Dendritic cell treated with granulocyte-macrophage colony-stimulating factor and Interleukin-4, amounts not matched to agents 40 ng/mL and 50 ng/mL, for 4 days (primary cell): ENCODE measurements at regions not wholly inside any gene's neighbourhood (a gene's known extent, or its start where the extent isn't known, plus 50 kb on each side); places are given as distances from the start of the nearest gene placed in this dataset.

ENCODE experiments used
- H3K27ac Mint-ChIP-seq: one replicate; pipeline ENCODE4 v1.8.0; 2022; ENCODE audit warnings: mild to moderate bottlenecking, mixed read lengths
- H3K27me3 Mint-ChIP-seq: one replicate; pipeline ENCODE4 v1.8.0; 2022; ENCODE audit warnings: mild to moderate bottlenecking, mixed read lengths
- H3K36me3 Mint-ChIP-seq: one replicate; pipeline ENCODE4 v1.8.0; 2022; ENCODE audit warnings: low read depth, mixed read lengths
- H3K4me1 Mint-ChIP-seq: one replicate; pipeline ENCODE4 v1.8.0; 2022; ENCODE audit warnings: low read depth, mixed read lengths
- H3K4me3 Mint-ChIP-seq: one replicate; pipeline ENCODE4 v1.8.0; 2022; ENCODE audit warnings: mild to moderate bottlenecking, moderate library complexity, mixed read lengths
- H3K9me3 Mint-ChIP-seq: one replicate; pipeline ENCODE4 v1.8.0; 2022; ENCODE audit warnings: mixed read lengths
- intact Hi-C: fragments of 100-400 bp; cut with micrococcal nuclease; formaldehyde crosslinking; loops from one replicate; pipeline ENCODE4 v1.15.0; 2022

DNA sequence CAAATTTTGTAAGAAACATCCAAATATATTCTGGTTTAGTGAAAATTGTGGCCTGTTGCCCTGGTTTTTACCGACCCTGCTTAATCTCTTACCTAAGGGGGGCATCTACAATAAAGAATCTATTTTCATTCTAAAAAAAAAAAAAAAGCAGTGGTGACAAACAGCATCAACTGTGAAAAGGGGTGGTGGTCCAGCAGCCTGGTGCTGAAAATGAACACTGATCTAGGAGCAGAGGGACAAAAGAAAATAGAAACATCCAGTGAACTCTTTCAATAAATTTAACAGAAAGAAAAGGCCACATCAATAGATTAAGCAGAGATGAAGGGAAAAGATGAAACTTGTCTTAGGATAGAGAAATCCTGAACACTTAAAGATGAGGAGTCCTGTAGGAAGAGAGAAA lies 348.7 kb upstream of the GRAMD2B start:
- intact Hi-C loops, result no loop called here
- H3K4me3 Mint-ChIP-seq, result no peak overlapping the region
- no peaks in the 10 kb centered on the region for H3K36me3 Mint-ChIP-seq
- no peaks in the 10 kb centered on the region for H3K27me3 Mint-ChIP-seq
- peaks cover 59% of the 10 kb centered on the region for H3K9me3 Mint-ChIP-seq
- no peak overlapping the region for H3K27ac Mint-ChIP-seq
- H3K4me1 Mint-ChIP-seq, result no peaks in the 10 kb centered on the region

DNA sequence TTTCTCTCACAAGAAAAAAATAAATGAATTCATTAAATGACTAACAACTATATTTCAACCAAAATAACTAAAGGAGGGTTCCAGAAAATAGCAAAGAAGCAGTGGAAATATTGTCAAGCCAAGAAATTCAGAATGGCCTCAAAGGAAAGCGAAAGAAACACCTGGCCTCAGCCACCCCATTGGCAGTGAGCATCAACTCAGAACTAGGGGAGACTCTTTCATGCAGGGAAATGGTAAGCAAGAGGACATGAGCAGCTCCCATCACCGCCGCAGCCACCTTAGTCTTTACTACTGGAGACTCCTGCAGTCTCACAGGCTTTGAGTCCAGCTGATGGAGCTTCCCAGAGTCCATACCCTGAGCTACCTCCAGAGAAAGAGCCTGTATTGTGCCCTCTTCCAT lies 343.9 kb upstream of the GRAMD2B start:
- Mint-ChIP-seq H3K27ac (no peak overlapping the region), H3K27me3 (no peaks in the 10 kb centered on the region), H3K9me3 (peaks cover 72% of the 10 kb centered on the region), H3K36me3 (no peaks in the 10 kb centered on the region), H3K4me3 (no peak overlapping the region), H3K4me1 (no peaks in the 10 kb centered on the region)
- intact Hi-C loops, result no loop called here

- intact Hi-C loops, result no loop called here
- H3K9me3 Mint-ChIP-seq, result peaks cover 80% of the 10 kb centered on the region
- H3K4me3 Mint-ChIP-seq, result no peak overlapping the region
- no peaks in the 10 kb centered on the region for H3K36me3 Mint-ChIP-seq
- no peaks in the 10 kb centered on the region for H3K27me3 Mint-ChIP-seq
- H3K27ac Mint-ChIP-seq, result no peak overlapping the region
- H3K4me1 Mint-ChIP-seq, result no peaks in the 10 kb centered on the region
Observed at GRCh38 chr5:126081209-126081608, 342.0 kb upstream of the GRAMD2B start.

DNA sequence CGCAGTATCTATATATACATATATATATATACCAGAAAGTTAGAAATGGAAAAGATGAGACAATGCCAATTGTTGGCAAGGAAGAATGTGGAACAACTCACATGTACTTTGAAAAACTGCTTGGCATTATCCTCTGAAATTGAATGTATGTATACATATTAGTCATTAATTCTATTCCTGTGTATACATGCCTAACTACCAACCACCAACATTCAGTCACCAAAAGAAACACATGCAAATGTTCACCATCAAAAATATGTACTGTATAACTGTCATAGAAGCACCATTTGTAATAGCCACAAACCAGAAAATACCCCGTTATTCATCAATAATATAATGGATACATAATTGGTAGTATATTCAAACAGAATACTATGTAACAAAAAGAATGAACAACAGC lies 330.2 kb upstream of the GRAMD2B start:
- H3K4me3 Mint-ChIP-seq, result no peak overlapping the region
- H3K36me3 Mint-ChIP-seq, result no peaks in the 10 kb centered on the region
- H3K27me3 Mint-ChIP-seq, result no peaks in the 10 kb centered on the region
- H3K9me3 Mint-ChIP-seq, result peaks cover 53% of the 10 kb centered on the region
- H3K4me1 Mint-ChIP-seq, result no peaks in the 10 kb centered on the region
- no peak overlapping the region for H3K27ac Mint-ChIP-seq
- intact Hi-C loops, result no loop called here

- H3K4me3 Mint-ChIP-seq, result no peak overlapping the region
- H3K9me3 Mint-ChIP-seq, result peaks cover 47% of the 10 kb centered on the region
- intact Hi-C loops, result no loop called here
- H3K27ac Mint-ChIP-seq, result no peak overlapping the region
- no peaks in the 10 kb centered on the region for H3K27me3 Mint-ChIP-seq
- H3K36me3 Mint-ChIP-seq, result no peaks in the 10 kb centered on the region
- no peaks in the 10 kb centered on the region for H3K4me1 Mint-ChIP-seq
Observed at GRCh38 chr5:126093718-126094117, 329.5 kb upstream of the GRAMD2B start.

DNA sequence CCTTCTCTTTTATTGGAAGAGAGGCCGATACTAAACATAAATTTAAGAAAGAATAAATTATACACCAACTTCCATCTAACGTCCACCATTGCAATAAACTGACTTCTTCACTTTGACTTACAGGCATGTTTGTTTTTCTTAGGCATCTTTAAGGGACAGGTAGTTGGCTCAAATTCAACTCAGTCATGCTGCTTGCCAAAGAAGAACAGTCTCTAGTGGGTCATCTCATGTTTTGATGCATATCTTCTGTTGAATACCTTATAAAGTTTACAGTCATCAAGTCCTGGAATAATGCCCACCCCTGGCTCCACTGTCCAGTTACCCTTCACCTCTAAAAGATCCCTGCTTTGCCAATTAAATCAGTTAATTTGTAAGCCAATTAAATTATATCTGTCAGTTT lies 328.2 kb upstream of the GRAMD2B start:
- intact Hi-C loops, result no loop called here
- no peaks in the 10 kb centered on the region for H3K4me1 Mint-ChIP-seq

GRCh38 chr5:126096442-126097006 lies 326.7 kb upstream of the GRAMD2B start:
- Mint-ChIP-seq H3K9me3 (peaks cover 20% of the 10 kb centered on the region), H3K36me3 (no peaks in the 10 kb centered on the region), H3K27me3 (no peaks in the 10 kb centered on the region), H3K4me3 (no peak overlapping the region), H3K4me1 (no peaks in the 10 kb centered on the region), H3K27ac (no peak overlapping the region)
- intact Hi-C loops, result no loop called here

More for the DNA sequence above, 328.2 kb upstream of the GRAMD2B start:
- Mint-ChIP-seq H3K9me3 (peaks cover 34% of the 10 kb centered on the region), H3K36me3 (no peaks in the 10 kb centered on the region), H3K4me3 (no peak overlapping the region), H3K27me3 (no peaks in the 10 kb centered on the region), H3K27ac (no peak overlapping the region)

- peaks cover 20% of the 10 kb centered on the region for H3K9me3 Mint-ChIP-seq
- H3K4me1 Mint-ChIP-seq, result no peaks in the 10 kb centered on the region
- intact Hi-C loops, result no loop called here
- no peak overlapping the region for H3K27ac Mint-ChIP-seq
- H3K4me3 Mint-ChIP-seq, result no peak overlapping the region
- no peaks in the 10 kb centered on the region for H3K27me3 Mint-ChIP-seq
- no peaks in the 10 kb centered on the region for H3K36me3 Mint-ChIP-seq
Observed at GRCh38 chr5:126097876-126098275, 325.3 kb upstream of the GRAMD2B start.

DNA sequence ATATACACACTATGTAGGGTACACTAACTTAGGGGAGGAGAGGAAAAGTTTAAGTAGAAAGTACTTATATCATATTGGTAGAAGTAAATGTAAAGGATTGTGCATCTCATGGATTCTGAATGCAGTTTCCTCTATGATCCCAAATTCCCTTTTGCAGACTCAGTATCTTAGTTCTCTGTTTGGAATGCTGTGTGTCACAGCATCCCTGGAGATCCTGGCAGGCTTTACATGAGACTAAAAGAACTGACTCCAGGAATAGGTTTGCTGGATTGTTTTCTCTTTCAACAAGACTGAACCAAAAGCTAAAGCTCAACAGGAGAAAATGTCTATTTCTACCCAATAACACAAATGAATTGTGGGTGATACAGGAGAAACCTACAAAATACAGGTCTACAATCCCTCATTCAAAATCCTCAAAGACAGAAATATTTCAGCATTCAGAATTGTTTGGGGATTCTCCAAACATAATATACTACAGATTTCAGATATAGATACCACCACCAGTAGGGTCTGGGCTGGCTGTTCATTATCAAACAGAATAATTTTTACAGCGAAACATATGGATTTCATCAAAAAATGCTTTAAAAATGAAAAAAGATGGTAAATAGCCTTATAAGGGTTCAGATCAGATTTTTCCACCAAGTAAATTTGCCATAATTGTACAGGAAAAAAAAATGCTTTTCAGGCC lies 324.7 kb upstream of the GRAMD2B start:
- Mint-ChIP-seq H3K4me3 (no peak overlapping the region), H3K27ac (no peak overlapping the region), H3K4me1 (no peaks in the 10 kb centered on the region), H3K27me3 (no peaks in the 10 kb centered on the region), H3K9me3 (peaks cover 20% of the 10 kb centered on the region), H3K36me3 (no peaks in the 10 kb centered on the region)
- intact Hi-C loops, result no loop called here

DNA sequence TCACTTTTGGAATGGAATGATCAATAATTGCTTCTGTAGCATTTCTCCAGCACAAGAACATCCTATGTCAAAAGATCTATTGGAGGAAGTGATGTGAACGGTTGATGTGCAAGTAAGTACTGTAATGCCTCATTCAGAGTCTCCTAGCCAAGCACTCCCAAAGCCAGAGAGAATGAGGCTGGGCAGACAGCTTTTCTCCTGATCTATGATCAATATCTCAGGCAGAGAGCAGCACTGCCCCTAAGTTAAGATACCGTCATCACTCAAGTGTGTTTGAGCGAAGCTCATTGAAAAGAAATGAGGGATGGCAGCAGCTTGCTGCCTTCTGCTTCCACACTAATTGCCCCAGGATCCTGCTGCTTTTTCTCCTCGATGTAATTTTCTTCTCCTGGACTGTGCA lies 324.1 kb upstream of the GRAMD2B start:
- H3K27ac Mint-ChIP-seq, result no peak overlapping the region
- no peaks in the 10 kb centered on the region for H3K27me3 Mint-ChIP-seq
- H3K9me3 Mint-ChIP-seq, result peaks cover 20% of the 10 kb centered on the region
- H3K36me3 Mint-ChIP-seq, result no peaks in the 10 kb centered on the region
- H3K4me3 Mint-ChIP-seq, result no peak overlapping the region
- intact Hi-C loops, result no loop called here
- H3K4me1 Mint-ChIP-seq, result no peaks in the 10 kb centered on the region

- Mint-ChIP-seq H3K4me1 (no peaks in the 10 kb centered on the region), H3K27ac (no peak overlapping the region), H3K27me3 (no peaks in the 10 kb centered on the region), H3K9me3 (peaks cover 20% of the 10 kb centered on the region), H3K4me3 (no peak overlapping the region), H3K36me3 (no peaks in the 10 kb centered on the region)
- intact Hi-C loops, result no loop called here
Observed at GRCh38 chr5:126100767-126101166, 322.4 kb upstream of the GRAMD2B start.

- H3K27ac Mint-ChIP-seq, result no peak overlapping the region
- intact Hi-C loops, result no loop called here
Observed at GRCh38 chr5:126101901-126102300, 321.3 kb upstream of the GRAMD2B start.

DNA sequence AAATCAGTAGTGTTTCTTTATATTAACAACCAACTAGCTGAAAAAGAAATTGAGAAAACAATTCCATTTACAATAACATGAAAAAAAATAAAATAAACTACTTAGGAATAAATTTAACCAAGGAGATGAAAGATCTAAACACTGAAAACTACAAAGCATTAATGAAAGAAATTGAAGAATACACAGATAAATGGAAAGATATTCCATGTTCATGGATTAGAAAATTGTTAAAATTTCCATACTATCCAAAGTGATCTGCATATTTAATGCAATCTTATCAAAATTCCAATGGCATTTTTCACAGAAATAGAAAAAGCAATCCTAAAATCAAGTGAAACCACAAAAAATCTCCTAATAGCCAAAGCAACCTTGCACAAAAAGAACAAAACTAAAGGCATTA lies 320.2 kb upstream of the GRAMD2B start:
- Mint-ChIP-seq H3K36me3 (no peaks in the 10 kb centered on the region), H3K27ac (no peak overlapping the region), H3K4me3 (no peak overlapping the region), H3K27me3 (no peaks in the 10 kb centered on the region), H3K4me1 (no peaks in the 10 kb centered on the region), H3K9me3 (no peaks in the 10 kb centered on the region)
- intact Hi-C loops, result no loop called here

More at GRCh38 chr5:126101901-126102300, 321.3 kb upstream of the GRAMD2B start:
- no peaks in the 10 kb centered on the region for H3K27me3 Mint-ChIP-seq
- H3K4me1 Mint-ChIP-seq, result no peaks in the 10 kb centered on the region
- no peaks in the 10 kb centered on the region for H3K36me3 Mint-ChIP-seq
- H3K9me3 Mint-ChIP-seq, result peaks cover 11% of the 10 kb centered on the region
- no peak overlapping the region for H3K4me3 Mint-ChIP-seq

- H3K27ac Mint-ChIP-seq, result no peak overlapping the region
- H3K4me1 Mint-ChIP-seq, result no peaks in the 10 kb centered on the region
- no peaks in the 10 kb centered on the region for H3K27me3 Mint-ChIP-seq
- H3K36me3 Mint-ChIP-seq, result no peaks in the 10 kb centered on the region
- no peaks in the 10 kb centered on the region for H3K9me3 Mint-ChIP-seq
- no peak overlapping the region for H3K4me3 Mint-ChIP-seq
- intact Hi-C loops, result no loop called here
Observed at GRCh38 chr5:126103868-126104267, 319.3 kb upstream of the GRAMD2B start.

DNA sequence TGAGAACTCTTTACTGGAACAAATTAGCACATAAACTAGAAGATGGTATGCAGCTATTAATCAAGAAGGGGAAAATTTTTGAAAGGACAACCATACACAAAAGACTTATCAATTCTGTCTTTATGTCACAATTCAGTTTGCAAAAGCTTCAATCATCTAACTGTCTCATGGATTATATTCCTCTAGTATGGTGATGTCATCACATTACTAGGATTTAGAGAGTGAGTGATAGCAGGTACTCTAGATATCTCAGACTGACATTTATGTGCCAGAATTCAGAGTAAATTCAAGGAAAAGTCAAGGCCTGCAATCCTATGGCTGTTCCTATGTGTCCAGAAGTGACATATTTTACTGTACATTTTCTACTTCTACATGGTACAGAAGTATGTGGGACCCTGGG lies 318.9 kb upstream of the GRAMD2B start:
- no peak overlapping the region for H3K4me3 Mint-ChIP-seq
- no peaks in the 10 kb centered on the region for H3K4me1 Mint-ChIP-seq
- no peaks in the 10 kb centered on the region for H3K27me3 Mint-ChIP-seq
- H3K9me3 Mint-ChIP-seq, result no peaks in the 10 kb centered on the region
- no peaks in the 10 kb centered on the region for H3K36me3 Mint-ChIP-seq
- intact Hi-C loops, result no loop called here
- no peak overlapping the region for H3K27ac Mint-ChIP-seq
